Heart left ventricle (tissue), 16 donors: ENCODE measurements at regions not wholly inside any gene's neighbourhood (a gene's known extent, or its start where the extent isn't known, plus 50 kb on each side); places are given as distances from the start of the nearest gene placed in this dataset.

ENCODE experiments used
- ATAC-seq, 4 donors: fragments of 200-7000 bp; cut with Tn5 transposase; one replicate each; pipeline ENCODE4 v1.9.1; 2020 to 2022; ENCODE audit warnings: moderate library complexity in 4 of 4, mild to moderate bottlenecking in 3 of 4, moderate number of reproducible peaks in 1 of 4
- DNase-seq, 5 donors: peaks; one replicate each; pipeline ENCODE4 v3.0.0-alpha.2; 2020
- H3K27ac ChIP-seq, 12 donors: fragments of 200-600 bp; sonication (generic) in 4 of 12; one replicate each; pipeline versions ENCODE4 v1.5.0 to v1.8.0; 2016 to 2022; ENCODE audit warnings: mild to moderate bottlenecking in 2 of 12
- H3K27me3 ChIP-seq, 9 donors: fragments of 200-600 bp; sonication (generic) in 2 of 9; one replicate each; pipeline versions ENCODE4 v1.5.1 to v1.8.0; 2016 to 2022; ENCODE audit warnings: mild to moderate bottlenecking in 3 of 9
- H3K36me3 ChIP-seq, 9 donors: fragments of 200-600 bp; sonication (generic) in 2 of 9; one replicate each; pipeline versions ENCODE4 v1.5.0 to v1.8.0; 2018 to 2022; ENCODE audit warnings: mild to moderate bottlenecking in 2 of 9
- H3K4me1 ChIP-seq, 12 donors: fragments of 200-600 bp; sonication (generic) in 4 of 12; one replicate each; pipeline versions ENCODE4 v1.5.0 to v1.8.0; 2016 to 2022; ENCODE audit warnings: mild to moderate bottlenecking in 3 of 12
- H3K4me3 ChIP-seq, 12 donors: fragments of 200-600 bp; sonication (generic) in 4 of 12; one replicate each; pipeline versions ENCODE4 v1.5.0 to v1.8.0; 2017 to 2022; ENCODE audit warnings: mild to moderate bottlenecking in 9 of 12, moderate library complexity in 4 of 12
- H3K9me3 ChIP-seq, 12 donors: fragments of 200-600 bp; sonication (generic) in 4 of 12; one replicate each; pipeline versions ENCODE4 v1.5.0 to v1.8.0; 2016 to 2022; ENCODE audit warnings: mild to moderate bottlenecking in 1 of 12
- CTCF ChIP-seq, 12 donors: fragments of 200-600 bp; sonication (generic) in 4 of 12; IDR thresholded peaks; one replicate each; pipeline versions ENCODE4 v1.5.0 to v1.8.0; 2018 to 2022; ENCODE audit warnings: antibody characterized with exemption in 12 of 12, mild to moderate bottlenecking in 5 of 12
- POLR2A ChIP-seq, 2 donors: fragments of 450-650 bp; IDR thresholded peaks; one replicate each; pipeline ENCODE4 v1.6.1; 2017; ENCODE audit warnings: antibody characterized with exemption in 2 of 2, mild to moderate bottlenecking in 2 of 2, moderate library complexity in 2 of 2
- WGBS, 4 donors: extraction: QIAGEN DNeasy Blood & Tissue Kit in 2 of 4; methylation state at CpG; one replicate each; pipeline versions ENCODE4 v1.1.5 to v1.1.7; 2013 to 2018; 5-methylcytosine and 5-hydroxymethylcytosine counted together
- intact Hi-C, 10 donors: fragments of 100-400 bp; cut with DNase I; formaldehyde crosslinking; loops; one replicate each; pipeline versions ENCODE4 v1.11.1 to v1.14.2; 2022
- donor health status: ischemic (EF 13 %, LVEDD 7.1; RV severe dilation, severe dysfunction).
- donor health status: healthy with polysubstance abuse.
- donor health status: DM: no; HTN: yes; CAD: no.
- donor health status: DM: no; HTN: no; CAD: no.
- donor health status: ischemic (EF 25% LVEDD 6.9; RV normal size, moderate dysfunction).
- donor health status: ischemic (EF 25% LVEDD 5.7; RV mildly dilated, moderate dysfunction).
- donor health status: healthy.
- donor health status: DM: yes; HTN: yes; CAD: no.
- donor health status: ischemic (EF 35%, LVEDD 5.7; RV mildly dilated, moderate dysfunction).
- donor health status: nonischemic (EF 11% LVEDD 7.7; RV severe dilation, severe dysfunction).
- donor health status: DM: yes; HTN: yes; CAD: no.
- donor health status: PGD.
- donor health status: ischemic (EF 29% LVEDD 5.4; RV normal size, mild dysfunction).
- donor health status: nonischemic (EF 23%, LVEDD 6.1; RV moderate dilation, normal function).

DNA sequence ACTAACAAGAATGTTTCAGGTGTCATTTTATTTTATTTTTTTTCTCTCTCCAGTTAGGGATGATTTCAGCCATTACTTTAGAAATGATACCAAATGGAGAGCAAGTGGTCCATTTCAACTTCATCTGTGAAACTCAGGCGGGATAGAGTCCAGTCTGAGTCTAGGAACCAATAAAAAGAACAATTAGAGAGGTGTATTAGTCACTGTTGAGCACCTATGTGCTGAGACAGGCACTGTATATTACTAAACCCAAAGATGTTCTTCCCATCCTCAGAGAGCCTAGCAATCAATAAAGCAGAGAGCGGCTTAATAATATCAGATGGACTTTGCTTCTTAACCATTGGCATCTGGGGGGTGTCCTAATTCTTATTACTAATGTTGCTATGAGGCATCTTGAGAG is 410.3 kb upstream of the SLC24A2 start:
- H3K27ac ChIP-seq, result no peak overlapping the region
- intact Hi-C loops, result no loop called here
- no peak for TF ChIP-seq POLR2A (IDR thresholded peaks at IDR 0.05)
- TF ChIP-seq CTCF (IDR thresholded peaks at IDR 0.05), result no peak
- DNase-seq, result no peak
- WGBS, 4 donors, result 49 to 99% (median 97%) methylated on average over 2 of the region's 2 CpGs
- no peak for ATAC-seq
- H3K27me3 ChIP-seq, result no peaks in the 10 kb centered on the region
- H3K36me3 ChIP-seq, result no peaks in the 10 kb centered on the region
- peaks cover 0 to 7% (median 0%) of the 10 kb centered on the region in 12 donors for H3K4me1 ChIP-seq
- peaks cover 0 to 20% (median 11%) of the 10 kb centered on the region in 12 donors for H3K9me3 ChIP-seq
- no peak overlapping the region for H3K4me3 ChIP-seq

DNA sequence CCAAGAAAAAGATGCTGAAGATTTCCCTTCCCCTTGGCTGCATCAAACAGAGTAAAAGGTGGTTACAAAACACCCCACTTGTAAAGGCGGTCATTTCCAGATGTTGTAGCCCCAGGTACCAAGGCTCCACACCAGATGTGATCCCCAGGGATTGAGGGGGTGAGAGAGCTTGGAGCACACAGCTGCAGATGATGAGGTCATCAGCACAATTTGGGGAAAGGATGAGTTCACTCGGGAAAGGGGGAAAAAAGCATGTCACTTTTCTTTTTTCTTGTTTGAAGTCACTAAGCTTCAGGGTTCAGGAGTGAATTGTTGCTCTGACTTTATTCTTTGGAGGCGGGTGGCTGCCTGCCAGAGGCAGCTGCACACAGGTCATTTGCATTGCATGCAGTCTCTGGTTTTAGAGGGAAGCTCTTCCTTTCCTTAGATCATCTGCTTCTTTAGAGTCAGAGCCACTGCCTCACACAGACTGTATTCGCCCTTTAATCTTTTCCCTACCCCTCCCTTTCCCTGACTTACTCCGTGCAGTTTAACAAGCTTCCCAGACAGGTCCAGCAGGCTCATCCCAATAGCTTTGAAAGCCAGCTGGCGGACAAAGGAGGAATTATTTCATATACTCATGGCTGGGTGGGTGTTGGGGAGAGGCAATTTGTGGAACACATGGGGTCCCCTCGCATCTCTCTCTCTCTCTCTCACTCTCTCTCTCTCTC is 409.3 kb upstream of the SLC24A2 start:
- no peaks in the 10 kb centered on the region for H3K27me3 ChIP-seq
- ATAC-seq (peak in 1 of 4 donors; percentile 49), DNase-seq (no peak)
- TF ChIP-seq POLR2A (IDR thresholded peaks at IDR 0.05) (no peak), CTCF (IDR thresholded peaks at IDR 0.05) (no peak)
- no peaks in the 10 kb centered on the region for H3K36me3 ChIP-seq
- H3K9me3 ChIP-seq, result peaks cover 0 to 20% (median 11%) of the 10 kb centered on the region in 12 donors
- 54 to 60% (median 56%) methylated on average over 7 of the region's 7 CpGs for WGBS, 4 donors
- intact Hi-C loops, result no loop called here
- H3K4me3 ChIP-seq, result no peak overlapping the region
- H3K4me1 ChIP-seq, result peaks cover 0 to 7% (median 0%) of the 10 kb centered on the region in 12 donors
- no peak overlapping the region for H3K27ac ChIP-seq

- Histone ChIP-seq H3K4me3 (no peak overlapping the region), H3K36me3 (no peaks in the 10 kb centered on the region), H3K4me1 (peaks cover 0 to 3% (median 0%) of the 10 kb centered on the region in 12 donors), H3K9me3 (peaks cover 0 to 15% (median 9%) of the 10 kb centered on the region in 12 donors), H3K27me3 (no peaks in the 10 kb centered on the region), H3K27ac (no peak overlapping the region)
- intact Hi-C loops, result no loop called here
- DNase-seq (no peak), ATAC-seq (no peak)
- WGBS, 4 donors, result 88 to 95% (median 90%) methylated on average over 4 of the region's 4 CpGs
- no peak for TF ChIP-seq CTCF (IDR thresholded peaks at IDR 0.05)
- no peak for TF ChIP-seq POLR2A (IDR thresholded peaks at IDR 0.05)
These were observed 402.5 kb upstream of the SLC24A2 start for GRCh38 chr9:20191228-20191840.

DNA sequence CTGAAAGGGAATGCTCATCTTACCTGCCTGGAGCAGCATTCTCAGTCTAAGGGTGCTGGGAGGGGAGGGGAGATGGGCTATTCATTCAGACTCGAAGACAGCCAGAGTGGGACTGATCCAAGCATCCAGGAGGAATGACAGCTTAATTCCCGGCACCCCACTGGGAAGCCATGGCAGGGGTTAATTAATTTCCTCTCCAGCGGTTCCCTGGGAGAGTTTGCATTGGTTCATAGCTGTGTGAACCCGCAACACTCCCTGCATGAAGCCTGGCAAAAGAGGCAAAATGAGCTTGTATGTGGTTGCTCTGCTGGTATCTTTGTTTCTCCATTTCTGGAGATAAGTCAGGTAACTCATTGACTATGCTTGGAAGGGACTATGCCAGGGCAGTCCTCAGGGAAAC is 401.0 kb upstream of the SLC24A2 start:
- no peak overlapping the region for H3K4me3 ChIP-seq
- no peak for ATAC-seq
- no peak for TF ChIP-seq CTCF (IDR thresholded peaks at IDR 0.05)
- no peak for TF ChIP-seq POLR2A (IDR thresholded peaks at IDR 0.05)
- H3K36me3 ChIP-seq, result no peaks in the 10 kb centered on the region
- H3K27me3 ChIP-seq, result no peaks in the 10 kb centered on the region
- H3K9me3 ChIP-seq, result peaks cover 0 to 2% (median 0%) of the 10 kb centered on the region in 12 donors
- peaks cover 0 to 3% (median 0%) of the 10 kb centered on the region in 12 donors for H3K4me1 ChIP-seq
- WGBS, 4 donors, result 56 to 70% (median 58%) methylated on average over 4 of the region's 4 CpGs
- no peak for DNase-seq
- intact Hi-C loops, result no loop called here
- H3K27ac ChIP-seq, result no peak overlapping the region
